GM10266 (cell line): ENCODE measurements at regions not wholly inside any gene's neighbourhood (a gene's known extent, or its start where the extent isn't known, plus 50 kb on each side); places are given as distances from the start of the nearest gene placed in this dataset.

ENCODE experiments used
- DNase-seq: peaks from one replicate; pipeline ENCODE4 v3.0.0; 2012; ENCODE audit errors: extremely low spot score
- CTCF ChIP-seq: IDR thresholded peaks from 2 replicates; pipeline ENCODE4 v1.5.1; 2012; ENCODE audit warnings: mild to moderate bottlenecking, low read depth; ENCODE audit not compliant: control insufficient read depth, insufficient read depth; ENCODE audit errors: missing control alignments

- peak; percentile 40 for DNase-seq
- no peak for TF ChIP-seq CTCF
Observed at GRCh38 chr7:18421297-18422002, 74.1 kb upstream of the HDAC9 start.

- no peak for DNase-seq
- no peak for TF ChIP-seq CTCF
Observed at GRCh38 chr7:18425227-18425626, 70.3 kb upstream of the HDAC9 start.

GRCh38 chr7:18425838-18426445 lies 69.6 kb upstream of the HDAC9 start:
- DNase-seq = no peak
- TF ChIP-seq CTCF = no peak

DNA sequence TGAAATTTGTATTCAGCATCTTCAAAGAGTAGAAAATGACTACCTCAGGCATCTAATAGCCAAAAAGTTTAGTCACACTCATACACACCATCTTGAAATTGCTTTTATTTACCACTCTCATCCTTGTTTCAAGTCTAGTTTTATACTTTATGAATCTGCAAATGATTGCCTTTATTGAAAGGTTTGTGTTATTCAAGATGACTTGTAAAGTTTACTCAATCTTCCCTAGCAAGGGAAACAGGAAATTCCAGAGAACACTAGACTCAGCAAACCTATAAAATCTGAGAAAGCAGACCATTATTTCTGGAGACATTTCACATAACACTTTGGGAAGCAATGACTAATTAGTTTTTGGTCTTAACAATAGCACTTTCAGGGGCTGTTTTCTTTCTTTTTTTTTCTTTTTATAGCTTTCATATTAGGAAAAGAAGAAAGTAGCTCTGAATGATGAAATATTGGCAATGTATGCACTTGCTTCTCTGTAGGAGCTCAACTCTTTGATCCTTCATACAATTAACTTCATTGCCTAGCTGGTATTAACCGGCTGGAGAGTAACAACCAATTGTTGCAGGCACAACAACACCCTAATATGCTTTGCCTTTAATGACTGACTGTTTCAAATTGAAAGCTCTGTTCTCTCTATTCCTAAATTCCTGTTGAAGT lies 68.9 kb upstream of the HDAC9 start:
- TF ChIP-seq CTCF = no peak
- no peak for DNase-seq

DNA sequence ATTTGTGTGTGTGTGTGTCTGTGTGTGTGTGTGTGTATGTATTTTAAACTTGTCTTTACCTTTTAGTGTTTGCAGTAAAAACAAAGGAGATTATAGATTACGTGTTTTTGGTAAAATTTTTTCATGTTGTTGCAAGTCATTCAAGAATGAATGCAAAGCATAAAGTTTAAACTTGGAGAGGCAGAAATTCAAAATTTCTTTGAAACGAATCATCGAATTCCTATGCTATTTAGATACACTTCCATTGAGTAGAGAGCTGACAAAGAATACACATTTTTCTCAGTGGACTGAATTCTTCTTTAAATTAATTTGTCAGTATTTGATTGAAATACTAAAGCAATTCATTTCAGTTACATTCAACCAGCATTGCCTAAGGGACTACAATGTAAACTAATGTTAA lies 66.0 kb upstream of the HDAC9 start:
- DNase-seq = no peak
- TF ChIP-seq CTCF = no peak

- DNase-seq = no peak
- TF ChIP-seq CTCF = no peak
Observed at GRCh38 chr7:18430810-18431209, 64.7 kb upstream of the HDAC9 start.

GRCh38 chr7:18434171-18434570 lies 61.4 kb upstream of the HDAC9 start:
- TF ChIP-seq CTCF = no peak
- DNase-seq = no peak
